GM13977 (cell line): ENCODE measurements at regions not wholly inside any gene's neighbourhood (a gene's known extent, or its start where the extent isn't known, plus 50 kb on each side); places are given as distances from the start of the nearest gene placed in this dataset.
"Not testable (repeated sequence)": the region's sequence is repeated elsewhere in the genome, so short reads cannot be mapped to it uniquely, and the experiment has no call there.

ENCODE experiments used
- DNase-seq: peaks from one replicate; pipeline ENCODE4 v3.0.0; 2012; ENCODE audit warnings: low spot score
- CTCF ChIP-seq: IDR thresholded peaks from 2 replicates; pipeline ENCODE4 v1.5.1; 2012; ENCODE audit warnings: mild to moderate bottlenecking, control low read depth; ENCODE audit not compliant: insufficient read depth; ENCODE audit errors: extremely low read depth, missing control alignments
- in situ Hi-C: fragments of 300-500 bp; cut with MboI; formaldehyde crosslinking; loops from one replicate; pipeline ENCODE4 v1.12.0; 2022; ENCODE audit warnings: low sequenced_read_pairs, low pct_unique_long_range_greater_than_20kb, mixed read lengths, inconsistent platforms; ENCODE audit not compliant: unreplicated experiment

GRCh38 chr4:25504932-25505636, 128.0 kb downstream of the ANAPC4 start:
- in situ Hi-C loops = no loop called here
- no peak for TF ChIP-seq CTCF

GRCh38 chr4:25505637-25505991, 128.6 kb downstream of the ANAPC4 start:
- no peak for TF ChIP-seq CTCF
- no peak for DNase-seq
- in situ Hi-C loops = no loop called here

More at GRCh38 chr4:25504932-25505636, 128.0 kb downstream of the ANAPC4 start:
- DNase-seq = no peak

- no peak for TF ChIP-seq CTCF
- in situ Hi-C loops = no loop called here
- no peak for DNase-seq
Observed at GRCh38 chr4:25506032-25506571, 129.0 kb downstream of the ANAPC4 start.

GRCh38 chr4:25509646-25510045, 132.6 kb downstream of the ANAPC4 start:
- in situ Hi-C loops = no loop called here
- no peak for TF ChIP-seq CTCF
- DNase-seq = no peak

GRCh38 chr4:25511823-25512222, 134.8 kb downstream of the ANAPC4 start:
- in situ Hi-C loops, DNase-seq: not testable (repeated sequence)

- TF ChIP-seq CTCF = no peak
- no peak for DNase-seq
- in situ Hi-C loops = no loop called here
Observed at GRCh38 chr4:25513814-25514213, 136.8 kb downstream of the ANAPC4 start.

- in situ Hi-C loops = no loop called here
- DNase-seq = no peak
- TF ChIP-seq CTCF = no peak
Observed at GRCh38 chr4:25523405-25523804, 132.2 kb upstream of the SLC34A2 start.
